Upper lobe of left lung (tissue), 4 donors: ENCODE measurements at regions not wholly inside any gene's neighbourhood (a gene's known extent, or its start where the extent isn't known, plus 50 kb on each side); places are given as distances from the start of the nearest gene placed in this dataset.

Source experiments
- CTCF ChIP-seq, 6 experiments: fragments of 450-650 bp in 4 of 6; fragments of 200-600 bp in 2 of 6; sonication (generic) in 2 of 6; IDR thresholded peaks; one replicate each; pipeline ENCODE4 v1.5.1; 2016 to 2019; ENCODE audit warnings: antibody characterized with exemption in 6 of 6
- EP300 ChIP-seq, 4 donors: sonication (generic); formaldehyde crosslinking; IDR thresholded peaks; one replicate each; pipeline ENCODE4 v1.5.1; 2017; ENCODE audit warnings: antibody characterized with exemption in 4 of 4, control low read depth in 2 of 4
- POLR2AphosphoS5 ChIP-seq, 2 donors: sonication (generic); formaldehyde crosslinking; IDR thresholded peaks; one replicate each; pipeline ENCODE4 v1.5.1; 2017; ENCODE audit warnings: antibody characterized with exemption in 2 of 2

- TF ChIP-seq CTCF (IDR thresholded peaks at IDR 0.05) (no peak), POLR2AphosphoS5 (IDR thresholded peaks at IDR 0.05) (no peak), EP300 (IDR thresholded peaks at IDR 0.05) (no peak)
These were observed 368.5 kb downstream of the HTR1B start for GRCh38 chr6:77094821-77095220.
